Fibroblast of lung (primary cell): ENCODE measurements at regions not wholly inside any gene's neighbourhood (a gene's known extent, or its start where the extent isn't known, plus 50 kb on each side); places are given as distances from the start of the nearest gene placed in this dataset.

Source experiments
- EZH2 ChIP-seq: IDR thresholded peaks from 2 replicates; pipeline ENCODE4 v1.5.1; 2012; ENCODE audit warnings: low read length, control low read depth, mild to moderate bottlenecking; ENCODE audit errors: missing control alignments
- TF ChIP-seq, protein P1 (sequence below), 2 donors: IDR thresholded peaks in 1 of 2; conservative IDR thresholded peaks in 1 of 2; 1 replicate in 1 of 2; 2 replicates in 1 of 2; pipeline ENCODE4 v1.5.1; 2011 to 2012; ENCODE audit warnings: low read length in 2 of 2, control low read depth in 1 of 2, inconsistent platforms in 1 of 2, low read depth in 1 of 2, mild to moderate bottlenecking in 1 of 2

DNA sequence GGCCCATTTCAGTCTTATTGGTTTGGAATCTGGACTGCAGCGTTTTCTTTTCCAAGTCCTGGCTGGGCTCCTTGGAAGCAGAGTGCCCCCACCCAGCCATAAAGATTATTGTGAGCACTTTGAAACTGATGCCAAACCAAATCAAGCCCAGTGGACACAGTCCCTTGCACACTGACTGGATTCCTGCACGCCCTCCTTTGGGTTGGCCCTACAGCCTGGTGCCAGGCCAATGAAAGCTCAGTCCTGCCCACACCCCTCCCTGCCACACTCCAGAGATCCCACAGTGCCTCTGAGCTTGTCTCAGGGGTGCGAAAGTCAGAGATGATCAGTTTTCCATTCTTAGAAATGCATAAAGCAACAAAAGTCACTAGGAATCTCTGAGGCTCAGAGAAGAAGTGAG is 181.9 kb downstream of the CETN3 start:
- TF ChIP-seq EZH2 = no peak
- TF ChIP-seq, protein P1, sequence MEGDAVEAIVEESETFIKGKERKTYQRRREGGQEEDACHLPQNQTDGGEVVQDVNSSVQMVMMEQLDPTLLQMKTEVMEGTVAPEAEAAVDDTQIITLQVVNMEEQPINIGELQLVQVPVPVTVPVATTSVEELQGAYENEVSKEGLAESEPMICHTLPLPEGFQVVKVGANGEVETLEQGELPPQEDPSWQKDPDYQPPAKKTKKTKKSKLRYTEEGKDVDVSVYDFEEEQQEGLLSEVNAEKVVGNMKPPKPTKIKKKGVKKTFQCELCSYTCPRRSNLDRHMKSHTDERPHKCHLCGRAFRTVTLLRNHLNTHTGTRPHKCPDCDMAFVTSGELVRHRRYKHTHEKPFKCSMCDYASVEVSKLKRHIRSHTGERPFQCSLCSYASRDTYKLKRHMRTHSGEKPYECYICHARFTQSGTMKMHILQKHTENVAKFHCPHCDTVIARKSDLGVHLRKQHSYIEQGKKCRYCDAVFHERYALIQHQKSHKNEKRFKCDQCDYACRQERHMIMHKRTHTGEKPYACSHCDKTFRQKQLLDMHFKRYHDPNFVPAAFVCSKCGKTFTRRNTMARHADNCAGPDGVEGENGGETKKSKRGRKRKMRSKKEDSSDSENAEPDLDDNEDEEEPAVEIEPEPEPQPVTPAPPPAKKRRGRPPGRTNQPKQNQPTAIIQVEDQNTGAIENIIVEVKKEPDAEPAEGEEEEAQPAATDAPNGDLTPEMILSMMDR (conservative IDR thresholded peaks at IDR 0.05 in 1 of 2, IDR thresholded peaks at IDR 0.05 in 1 of 2; ENCODE audit: low read depth in 1 of 2, low read length in 2 of 2) = no peak
